ENCODE measurements at regions not wholly inside any gene's neighbourhood (a gene's known extent, or its start where the extent isn't known, plus 50 kb on each side); places are given as distances from the start of the nearest gene placed in this dataset.

DNA sequence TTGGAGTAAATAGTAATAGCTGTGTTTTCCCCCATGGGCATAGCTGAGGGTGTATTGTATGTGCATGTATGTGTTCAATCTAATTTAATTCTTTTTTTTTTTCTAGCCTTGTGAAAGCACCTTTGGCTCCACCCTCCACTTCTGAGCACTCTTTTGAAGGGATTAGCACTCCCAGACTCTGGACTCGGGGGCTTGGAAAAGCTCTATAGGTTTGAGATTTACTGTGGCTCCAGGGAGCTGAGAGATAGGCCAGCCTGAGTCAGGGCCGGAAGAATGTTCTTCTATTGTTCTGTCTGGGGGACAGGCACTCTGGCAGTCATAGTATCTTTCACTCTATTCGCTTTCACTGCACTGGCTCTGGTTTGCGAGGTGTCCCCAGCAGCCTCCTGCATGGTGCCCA lies 540.0 kb upstream of the TBX3 start:
- no peak for FAIRE-seq
- Histone ChIP-seq H3K4me2 (ENCODE audit: insufficient read depth, low read length) (no peak overlapping the region), H3K27me3 (ENCODE audit: control insufficient read depth in 2 of 2, insufficient read depth in 2 of 2, low read length in 2 of 2) (no peaks in the 10 kb centered on the region), H3K36me3 (ENCODE audit: control insufficient read depth in 2 of 2, extremely low read depth in 1 of 2, insufficient read depth in 2 of 2, low read length in 2 of 2) (no peaks in the 10 kb centered on the region), H3K9ac (replicated peaks; ENCODE audit: extremely low read depth, insufficient read depth, low read length) (no peak overlapping the region), H3K9me1 (replicated peaks; ENCODE audit: control insufficient read depth, extremely low read depth, insufficient read depth, low read length) (no peaks in the 10 kb centered on the region), H3K9me3 (replicated peaks; ENCODE audit: control insufficient read depth, insufficient read depth, low read length) (peaks cover 4% of the 10 kb centered on the region), H3K4me3 (replicated peaks in 1 of 3; ENCODE audit: insufficient read depth in 1 of 3, low read depth in 1 of 3, low read length in 3 of 3) (no peak overlapping the region), H3K27ac (ENCODE audit: insufficient read depth, low read depth, low read length) (no peak overlapping the region), H3K4me1 (ENCODE audit: control insufficient read depth, extremely low read depth, insufficient read depth, low read length) (no peaks in the 10 kb centered on the region), H2AFZ (ENCODE audit: low read depth, low read length) (no peak overlapping the region), H3K79me2 (ENCODE audit: control insufficient read depth, insufficient read depth, low read length) (no peaks in the 10 kb centered on the region), H4K20me1 (replicated peaks; ENCODE audit: control insufficient read depth, extremely low read depth, insufficient read depth, low read length) (no peaks in the 10 kb centered on the region)
- dilution Hi-C loops (cut with MboI; ENCODE audit: extremely low pct_ligation_motif_present, low sequenced_read_pairs): no loop called here
- DNase-seq (ENCODE audit: low read depth, low spot score): no peak
- ChIA-PET POLR2A (no interaction called here), CTCF (no interaction called here)
- TF ChIP-seq FOS (IDR thresholded peaks at IDR 0.05; ENCODE audit: borderline replicate concordance, insufficient read depth, low read length): no peak
- no peak for TF ChIP-seq MYC (IDR thresholded peaks at IDR 0.05; ENCODE audit: low read depth, low read length)
- TF ChIP-seq, protein P1, sequence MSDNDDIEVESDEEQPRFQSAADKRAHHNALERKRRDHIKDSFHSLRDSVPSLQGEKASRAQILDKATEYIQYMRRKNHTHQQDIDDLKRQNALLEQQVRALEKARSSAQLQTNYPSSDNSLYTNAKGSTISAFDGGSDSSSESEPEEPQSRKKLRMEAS (IDR thresholded peaks at IDR 0.05; ENCODE audit: insufficient read depth, insufficient read length): no peak
- no peak for TF ChIP-seq POLR2A (IDR thresholded peaks at IDR 0.05; ENCODE audit: low read depth, low read length)
- no peak for TF ChIP-seq POLR2AphosphoS5 (IDR thresholded peaks at IDR 0.05; ENCODE audit: insufficient read depth, low read depth, low read length)
- no peak for TF ChIP-seq EZH2 (IDR thresholded peaks at IDR 0.05; ENCODE audit: borderline replicate concordance, low read depth, low read length, severe bottlenecking)
- no peak for TF ChIP-seq GATA2 (IDR thresholded peaks at IDR 0.05; ENCODE audit: insufficient read depth, insufficient read length, low read depth, low read length)
- TF ChIP-seq, protein P2, sequence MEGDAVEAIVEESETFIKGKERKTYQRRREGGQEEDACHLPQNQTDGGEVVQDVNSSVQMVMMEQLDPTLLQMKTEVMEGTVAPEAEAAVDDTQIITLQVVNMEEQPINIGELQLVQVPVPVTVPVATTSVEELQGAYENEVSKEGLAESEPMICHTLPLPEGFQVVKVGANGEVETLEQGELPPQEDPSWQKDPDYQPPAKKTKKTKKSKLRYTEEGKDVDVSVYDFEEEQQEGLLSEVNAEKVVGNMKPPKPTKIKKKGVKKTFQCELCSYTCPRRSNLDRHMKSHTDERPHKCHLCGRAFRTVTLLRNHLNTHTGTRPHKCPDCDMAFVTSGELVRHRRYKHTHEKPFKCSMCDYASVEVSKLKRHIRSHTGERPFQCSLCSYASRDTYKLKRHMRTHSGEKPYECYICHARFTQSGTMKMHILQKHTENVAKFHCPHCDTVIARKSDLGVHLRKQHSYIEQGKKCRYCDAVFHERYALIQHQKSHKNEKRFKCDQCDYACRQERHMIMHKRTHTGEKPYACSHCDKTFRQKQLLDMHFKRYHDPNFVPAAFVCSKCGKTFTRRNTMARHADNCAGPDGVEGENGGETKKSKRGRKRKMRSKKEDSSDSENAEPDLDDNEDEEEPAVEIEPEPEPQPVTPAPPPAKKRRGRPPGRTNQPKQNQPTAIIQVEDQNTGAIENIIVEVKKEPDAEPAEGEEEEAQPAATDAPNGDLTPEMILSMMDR (IDR thresholded peaks at IDR 0.05; ENCODE audit: extremely low read depth in 1 of 2, insufficient read depth in 1 of 2, low read depth in 1 of 2, low read length in 2 of 2): no peak
- TF ChIP-seq JUN (IDR thresholded peaks at IDR 0.05; ENCODE audit: borderline replicate concordance, insufficient read depth, insufficient read length, low read depth): no peak
- intact Hi-C loops (cut with micrococcal nuclease): no loop called here
- no TSS peak for BruUV-seq (replicated peaks)

Measured in endothelial cell of umbilical vein (primary cell).